GM13976 (cell line): ENCODE measurements at regions not wholly inside any gene's neighbourhood (a gene's known extent, or its start where the extent isn't known, plus 50 kb on each side); places are given as distances from the start of the nearest gene placed in this dataset.

Experiments
- DNase-seq: peaks from one replicate; pipeline ENCODE4 v3.0.0; 2012; ENCODE audit warnings: low spot score
- in situ Hi-C: fragments of 300-500 bp; cut with MboI; formaldehyde crosslinking; loops from one replicate; pipeline ENCODE4 v1.12.0; 2022; ENCODE audit warnings: low sequenced_read_pairs, mixed read lengths, inconsistent platforms; ENCODE audit not compliant: unreplicated experiment
- TF ChIP-seq, protein P1 (sequence below): IDR thresholded peaks from 2 replicates; pipeline ENCODE4 v1.5.1; 2012; ENCODE audit warnings: borderline replicate concordance, mild to moderate bottlenecking; ENCODE audit not compliant: insufficient read depth; ENCODE audit errors: extremely low read depth, missing control alignments, control extremely low read depth

DNA sequence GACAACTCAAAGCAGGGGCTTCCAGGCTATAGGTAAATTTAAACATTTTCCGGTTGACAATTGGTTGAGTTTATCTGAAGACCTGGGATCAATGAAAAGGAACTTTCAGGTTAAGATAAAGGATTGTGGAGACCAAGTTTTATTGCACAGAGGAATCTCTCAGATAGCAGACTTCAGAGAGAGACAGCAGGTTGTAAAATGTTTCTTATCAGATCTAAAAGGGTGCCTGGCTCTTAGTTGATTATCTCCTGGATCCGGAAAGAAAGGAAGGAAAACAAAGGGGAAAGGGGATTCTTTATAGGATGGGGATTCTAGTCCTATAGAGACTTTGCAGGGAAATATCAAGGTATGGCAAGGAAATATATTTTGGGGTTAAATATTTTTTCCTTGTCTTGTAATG, 951.3 kb upstream of the SEMA6D start:
- TF ChIP-seq, protein P1, sequence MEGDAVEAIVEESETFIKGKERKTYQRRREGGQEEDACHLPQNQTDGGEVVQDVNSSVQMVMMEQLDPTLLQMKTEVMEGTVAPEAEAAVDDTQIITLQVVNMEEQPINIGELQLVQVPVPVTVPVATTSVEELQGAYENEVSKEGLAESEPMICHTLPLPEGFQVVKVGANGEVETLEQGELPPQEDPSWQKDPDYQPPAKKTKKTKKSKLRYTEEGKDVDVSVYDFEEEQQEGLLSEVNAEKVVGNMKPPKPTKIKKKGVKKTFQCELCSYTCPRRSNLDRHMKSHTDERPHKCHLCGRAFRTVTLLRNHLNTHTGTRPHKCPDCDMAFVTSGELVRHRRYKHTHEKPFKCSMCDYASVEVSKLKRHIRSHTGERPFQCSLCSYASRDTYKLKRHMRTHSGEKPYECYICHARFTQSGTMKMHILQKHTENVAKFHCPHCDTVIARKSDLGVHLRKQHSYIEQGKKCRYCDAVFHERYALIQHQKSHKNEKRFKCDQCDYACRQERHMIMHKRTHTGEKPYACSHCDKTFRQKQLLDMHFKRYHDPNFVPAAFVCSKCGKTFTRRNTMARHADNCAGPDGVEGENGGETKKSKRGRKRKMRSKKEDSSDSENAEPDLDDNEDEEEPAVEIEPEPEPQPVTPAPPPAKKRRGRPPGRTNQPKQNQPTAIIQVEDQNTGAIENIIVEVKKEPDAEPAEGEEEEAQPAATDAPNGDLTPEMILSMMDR = no peak
- in situ Hi-C loops = no loop called here
- DNase-seq = no peak

DNA sequence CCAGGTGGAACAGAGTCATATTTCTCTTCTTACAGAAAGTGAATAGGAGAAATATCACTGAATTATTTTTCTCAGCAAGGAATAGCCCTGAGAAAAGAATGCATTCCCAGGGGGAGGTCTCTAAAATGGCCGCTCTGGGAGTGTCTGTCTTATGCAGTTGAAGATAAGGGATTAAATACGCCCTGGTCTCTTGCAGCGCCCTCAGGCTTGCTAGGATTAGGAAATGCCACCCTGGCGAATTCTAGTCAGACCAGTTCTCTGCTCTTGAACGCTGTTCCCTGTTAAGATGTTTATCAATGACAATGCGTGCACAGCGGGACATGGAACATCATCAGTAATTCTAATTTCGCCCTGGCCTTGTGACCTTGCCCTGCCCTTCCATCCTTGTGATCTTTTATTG, 949.0 kb upstream of the SEMA6D start:
- TF ChIP-seq, protein P1 = no peak
- no peak for DNase-seq
- in situ Hi-C loops = no loop called here

DNA sequence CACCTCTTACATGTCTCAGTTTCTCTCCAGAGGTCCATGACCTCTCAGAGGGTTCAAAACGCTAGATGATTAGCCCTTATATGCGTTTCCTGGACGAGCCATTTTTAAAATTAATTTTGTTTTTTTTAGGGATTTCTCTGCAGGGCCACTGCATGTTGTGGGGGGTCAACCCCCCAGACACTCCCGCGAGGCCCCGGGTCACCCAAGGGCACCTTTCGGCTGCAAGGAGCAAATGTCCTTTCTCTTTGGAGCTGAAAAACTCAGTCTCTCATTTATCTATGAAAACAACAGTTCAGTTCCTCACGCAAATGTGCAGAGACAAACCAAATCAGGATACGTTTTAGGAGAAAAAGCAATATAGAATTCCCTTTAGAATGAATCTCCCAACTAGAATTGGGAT, 944.3 kb upstream of the SEMA6D start:
- in situ Hi-C loops = no loop called here
- DNase-seq = no peak

DNA sequence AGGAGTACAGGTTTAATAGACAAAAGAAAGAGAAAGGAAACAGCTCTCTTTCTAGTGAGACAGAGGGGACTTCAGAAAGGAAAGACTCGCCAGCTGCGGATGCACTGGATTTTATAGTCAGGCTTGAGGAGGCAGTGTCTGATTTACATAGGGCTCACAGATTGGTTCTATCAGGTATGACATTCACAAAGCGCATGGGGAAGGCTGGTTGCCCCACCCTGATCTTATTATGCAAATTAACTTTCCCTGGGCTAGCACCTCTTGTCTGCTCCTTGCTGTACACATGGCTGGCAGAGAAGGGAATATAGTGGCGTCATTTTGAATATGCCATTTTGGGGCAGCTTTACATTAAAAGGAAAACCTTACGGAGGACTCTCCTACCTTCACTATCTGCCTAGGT, 938.4 kb upstream of the SEMA6D start:
- TF ChIP-seq, protein P1 = no peak
- DNase-seq = no peak
- in situ Hi-C loops = no loop called here

More for the DNA sequence above, 944.3 kb upstream of the SEMA6D start:
- TF ChIP-seq, protein P1 = no peak

DNA sequence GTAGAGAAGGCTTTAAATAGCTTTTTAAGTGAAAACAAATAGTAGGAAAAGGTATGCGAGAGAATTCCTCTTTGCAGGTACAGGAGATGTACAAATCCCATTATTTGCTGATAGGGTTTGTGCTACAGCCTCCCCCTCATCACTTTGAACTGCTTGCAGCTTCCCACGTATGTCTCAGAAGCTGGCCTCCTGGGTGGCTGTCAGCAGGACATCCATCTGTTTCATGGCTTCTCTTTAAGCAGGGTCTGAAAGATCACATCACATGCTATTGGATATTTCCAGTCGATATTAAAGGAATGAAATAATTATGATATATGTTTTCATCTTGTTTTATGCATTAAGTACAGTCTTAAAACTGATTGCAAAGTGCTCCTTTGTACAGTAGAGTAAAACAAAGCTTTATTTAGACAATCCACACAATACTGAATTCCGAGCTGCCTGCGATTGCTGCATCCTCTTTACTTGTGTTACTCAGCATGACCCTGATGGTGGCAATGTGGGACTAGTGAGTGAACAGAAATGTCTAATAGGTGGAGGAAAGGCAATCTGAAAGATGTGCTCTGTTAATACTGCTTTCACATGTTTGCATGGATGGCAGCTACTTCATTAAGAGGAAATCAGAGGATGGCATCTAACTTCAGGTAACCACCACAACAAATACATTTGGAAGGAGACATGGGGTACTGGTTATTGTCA, 930.6 kb upstream of the SEMA6D start:
- TF ChIP-seq, protein P1 = no peak
- no peak for DNase-seq
- in situ Hi-C loops = no loop called here

DNA sequence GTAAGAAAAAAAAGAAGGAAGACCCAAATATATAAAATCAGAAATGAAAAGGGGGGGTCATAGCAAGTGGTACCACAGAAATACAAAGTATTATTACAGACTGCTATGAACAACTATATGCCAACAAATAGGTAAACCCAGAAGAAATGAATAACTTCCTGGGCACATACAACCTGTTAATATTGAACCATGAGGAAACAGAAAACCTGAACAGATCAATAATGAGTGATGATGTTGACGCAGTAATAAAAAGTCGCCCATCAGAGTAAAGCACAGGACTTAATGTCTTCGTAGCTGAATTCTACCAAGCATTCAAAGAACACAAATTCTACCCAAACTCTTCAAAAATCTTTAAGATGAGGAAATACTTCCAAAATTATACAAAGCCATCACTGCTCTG, 921.6 kb upstream of the SEMA6D start:
- in situ Hi-C loops = no loop called here
- no peak for DNase-seq
- TF ChIP-seq, protein P1 = no peak
